Epithelial cell of esophagus (primary cell): ENCODE measurements at regions not wholly inside any gene's neighbourhood (a gene's known extent, or its start where the extent isn't known, plus 50 kb on each side); places are given as distances from the start of the nearest gene placed in this dataset.

Experiments used
- DNase-seq: peaks from one replicate; pipeline ENCODE4 v3.0.0; 2010; ENCODE audit warnings: low read depth
- H3K4me3 ChIP-seq: 2 replicates; pipeline ENCODE4 v1.5.1; 2011; ENCODE audit warnings: mild to moderate bottlenecking, low read length, control low read depth
- TF ChIP-seq, protein P1 (sequence below): IDR thresholded peaks from 2 replicates; pipeline ENCODE4 v1.5.1; 2011; ENCODE audit warnings: low read depth, mild to moderate bottlenecking, low read length, control low read depth, inconsistent platforms; ENCODE audit not compliant: insufficient read depth; ENCODE audit errors: missing control alignments

GRCh38 chr16:9644258-9644657 is 538.0 kb downstream of the GRIN2A start:
- no peak for DNase-seq
- H3K4me3 ChIP-seq = no peak overlapping the region
- TF ChIP-seq, protein P1, sequence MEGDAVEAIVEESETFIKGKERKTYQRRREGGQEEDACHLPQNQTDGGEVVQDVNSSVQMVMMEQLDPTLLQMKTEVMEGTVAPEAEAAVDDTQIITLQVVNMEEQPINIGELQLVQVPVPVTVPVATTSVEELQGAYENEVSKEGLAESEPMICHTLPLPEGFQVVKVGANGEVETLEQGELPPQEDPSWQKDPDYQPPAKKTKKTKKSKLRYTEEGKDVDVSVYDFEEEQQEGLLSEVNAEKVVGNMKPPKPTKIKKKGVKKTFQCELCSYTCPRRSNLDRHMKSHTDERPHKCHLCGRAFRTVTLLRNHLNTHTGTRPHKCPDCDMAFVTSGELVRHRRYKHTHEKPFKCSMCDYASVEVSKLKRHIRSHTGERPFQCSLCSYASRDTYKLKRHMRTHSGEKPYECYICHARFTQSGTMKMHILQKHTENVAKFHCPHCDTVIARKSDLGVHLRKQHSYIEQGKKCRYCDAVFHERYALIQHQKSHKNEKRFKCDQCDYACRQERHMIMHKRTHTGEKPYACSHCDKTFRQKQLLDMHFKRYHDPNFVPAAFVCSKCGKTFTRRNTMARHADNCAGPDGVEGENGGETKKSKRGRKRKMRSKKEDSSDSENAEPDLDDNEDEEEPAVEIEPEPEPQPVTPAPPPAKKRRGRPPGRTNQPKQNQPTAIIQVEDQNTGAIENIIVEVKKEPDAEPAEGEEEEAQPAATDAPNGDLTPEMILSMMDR = no peak

- DNase-seq = no peak
- TF ChIP-seq, protein P1 = no peak
- H3K4me3 ChIP-seq = no peak overlapping the region
Observed at GRCh38 chr16:9645911-9646310, 536.3 kb downstream of the GRIN2A start.

GRCh38 chr16:9647981-9648701 is 534.1 kb downstream of the GRIN2A start:
- H3K4me3 ChIP-seq = no peak overlapping the region
- DNase-seq = peak; percentile 24
- TF ChIP-seq, protein P1 = peak; percentile 48

DNA sequence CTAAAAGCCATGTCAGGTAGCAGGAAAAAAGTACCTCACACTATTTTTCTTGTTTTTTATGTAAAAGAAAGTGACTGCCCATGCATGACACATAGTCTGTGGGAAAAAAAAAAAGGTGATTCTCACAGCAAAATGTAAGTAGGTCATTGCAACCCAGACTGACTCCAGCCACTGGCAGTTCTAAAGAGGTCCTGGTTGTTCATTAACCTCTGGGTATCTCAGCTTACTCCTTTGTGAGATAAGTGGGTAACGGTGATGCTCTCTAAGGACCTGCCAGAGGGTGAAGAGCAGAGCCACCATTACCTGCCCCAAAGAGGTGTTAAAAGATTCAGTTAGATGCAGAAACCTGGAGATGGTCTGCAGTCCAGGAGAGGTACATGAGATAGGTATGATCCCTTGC is 531.9 kb downstream of the GRIN2A start:
- DNase-seq = no peak
- TF ChIP-seq, protein P1 = no peak
- H3K4me3 ChIP-seq = no peak overlapping the region

DNA sequence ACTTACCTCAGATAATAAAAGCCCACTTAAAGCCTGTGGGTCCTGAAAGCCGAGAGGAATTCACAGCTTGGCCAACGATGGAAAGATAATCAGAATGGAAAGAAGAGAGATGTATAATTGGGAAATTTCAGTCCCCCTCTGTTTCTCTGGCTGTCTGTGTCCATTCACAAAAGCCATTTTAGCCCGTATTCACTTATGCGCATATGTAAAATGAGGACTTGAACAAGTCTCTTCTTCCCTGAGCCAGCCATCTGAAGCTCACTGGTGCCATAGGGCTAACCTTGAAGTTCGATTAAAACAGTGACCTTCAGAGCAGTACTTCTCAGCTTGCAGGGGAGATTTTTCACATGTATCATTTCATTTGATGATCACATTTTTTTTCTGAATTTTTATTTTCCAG is 527.2 kb downstream of the GRIN2A start:
- TF ChIP-seq, protein P1 = no peak
- DNase-seq = no peak
- no peak overlapping the region for H3K4me3 ChIP-seq

- DNase-seq = no peak
- no peak overlapping the region for H3K4me3 ChIP-seq
- TF ChIP-seq, protein P1 = no peak
Observed at GRCh38 chr16:9657641-9658040, 524.6 kb downstream of the GRIN2A start.

DNA sequence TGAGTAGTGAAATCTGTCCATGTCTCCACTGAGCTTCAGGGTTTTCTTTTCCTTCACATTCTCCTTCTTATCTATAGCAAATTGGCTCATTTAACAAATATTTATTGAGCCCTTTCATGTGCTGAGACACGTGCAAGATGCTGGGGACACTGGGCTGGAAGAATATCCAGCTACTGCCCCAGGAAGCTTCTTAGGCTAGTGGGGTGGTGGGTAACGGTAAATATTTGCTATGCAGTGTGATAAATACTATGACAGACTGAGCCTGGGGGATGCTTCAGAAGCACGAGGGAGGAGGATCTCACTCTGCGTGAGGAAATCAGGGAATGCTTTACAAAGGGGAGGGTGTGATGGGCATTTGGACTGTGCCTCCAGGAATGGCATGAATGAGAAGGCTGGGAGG is 524.1 kb downstream of the GRIN2A start:
- DNase-seq = no peak
- no peak overlapping the region for H3K4me3 ChIP-seq
- TF ChIP-seq, protein P1 = no peak
